Esophagus squamous epithelium (tissue), 4 donors: ENCODE measurements at regions not wholly inside any gene's neighbourhood (a gene's known extent, or its start where the extent isn't known, plus 50 kb on each side); places are given as distances from the start of the nearest gene placed in this dataset.

Experiments
- POLR2A ChIP-seq, 4 donors: fragments of 450-650 bp; IDR thresholded peaks; one replicate each; pipeline ENCODE4 v1.6.1; 2017; ENCODE audit warnings: antibody characterized with exemption in 4 of 4, mild to moderate bottlenecking in 4 of 4, moderate library complexity in 3 of 4
- TF ChIP-seq, protein P1 (sequence below), 6 experiments: fragments of 450-650 bp in 4 of 6; fragments of 200-600 bp in 2 of 6; sonication (generic) in 2 of 6; IDR thresholded peaks; one replicate each; pipeline ENCODE4 v1.5.1; 2016 to 2019; ENCODE audit warnings: antibody characterized with exemption in 6 of 6, mild to moderate bottlenecking in 4 of 6, moderate library complexity in 4 of 6

DNA sequence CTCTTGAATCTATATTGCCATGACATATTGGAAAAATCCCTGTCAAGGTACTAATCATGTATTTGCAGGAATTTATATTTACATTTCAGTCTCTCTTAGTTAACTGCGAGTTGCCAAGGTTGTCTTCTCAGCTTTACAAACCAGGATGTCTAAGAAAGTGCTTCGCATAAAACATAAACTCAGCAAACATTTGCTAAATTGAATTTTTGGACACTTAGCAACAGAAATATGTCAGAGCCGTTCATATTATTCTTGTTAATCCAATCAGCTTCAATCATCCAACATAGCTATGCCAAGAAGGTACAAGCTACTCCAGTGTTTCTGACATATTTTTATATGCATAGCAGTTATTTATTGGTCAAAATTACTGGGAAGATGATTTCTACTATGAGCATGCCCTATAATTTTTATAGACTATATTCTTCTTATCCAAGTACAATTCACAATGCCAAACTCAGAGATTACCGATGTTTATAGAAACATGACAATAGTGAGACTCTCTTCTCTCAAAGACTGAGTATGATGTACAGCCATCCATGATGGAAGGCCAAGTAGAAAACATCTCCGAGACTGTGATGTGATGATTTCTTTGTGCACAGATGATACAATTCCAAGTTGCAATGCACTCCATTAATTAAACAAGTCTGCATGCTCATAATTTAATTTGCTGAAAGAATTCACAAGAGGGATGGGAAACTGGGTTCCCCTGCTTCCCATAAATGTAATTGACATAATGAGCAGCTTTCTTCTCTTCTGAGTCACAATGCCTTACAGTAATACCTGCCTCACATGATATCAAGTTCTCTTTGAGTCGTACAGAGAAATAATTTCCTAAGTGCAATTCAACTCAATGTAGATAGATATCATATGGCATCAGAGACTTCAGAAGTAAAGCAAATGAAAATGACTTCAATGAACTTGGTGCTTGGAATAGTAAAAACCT lies 776.3 kb downstream of the EFNB2 start:
- TF ChIP-seq, protein P1, sequence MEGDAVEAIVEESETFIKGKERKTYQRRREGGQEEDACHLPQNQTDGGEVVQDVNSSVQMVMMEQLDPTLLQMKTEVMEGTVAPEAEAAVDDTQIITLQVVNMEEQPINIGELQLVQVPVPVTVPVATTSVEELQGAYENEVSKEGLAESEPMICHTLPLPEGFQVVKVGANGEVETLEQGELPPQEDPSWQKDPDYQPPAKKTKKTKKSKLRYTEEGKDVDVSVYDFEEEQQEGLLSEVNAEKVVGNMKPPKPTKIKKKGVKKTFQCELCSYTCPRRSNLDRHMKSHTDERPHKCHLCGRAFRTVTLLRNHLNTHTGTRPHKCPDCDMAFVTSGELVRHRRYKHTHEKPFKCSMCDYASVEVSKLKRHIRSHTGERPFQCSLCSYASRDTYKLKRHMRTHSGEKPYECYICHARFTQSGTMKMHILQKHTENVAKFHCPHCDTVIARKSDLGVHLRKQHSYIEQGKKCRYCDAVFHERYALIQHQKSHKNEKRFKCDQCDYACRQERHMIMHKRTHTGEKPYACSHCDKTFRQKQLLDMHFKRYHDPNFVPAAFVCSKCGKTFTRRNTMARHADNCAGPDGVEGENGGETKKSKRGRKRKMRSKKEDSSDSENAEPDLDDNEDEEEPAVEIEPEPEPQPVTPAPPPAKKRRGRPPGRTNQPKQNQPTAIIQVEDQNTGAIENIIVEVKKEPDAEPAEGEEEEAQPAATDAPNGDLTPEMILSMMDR (IDR thresholded peaks at IDR 0.05): no peak
- no peak for TF ChIP-seq POLR2A (IDR thresholded peaks at IDR 0.05)
